CD14-positive monocyte (primary cell): ENCODE measurements at regions not wholly inside any gene's neighbourhood (a gene's known extent, or its start where the extent isn't known, plus 50 kb on each side); places are given as distances from the start of the nearest gene placed in this dataset.
"Not testable (repeated sequence)": the region's sequence is repeated elsewhere in the genome, so short reads cannot be mapped to it uniquely, and the experiment has no call there.

Source experiments
- DNase-seq, 3 donors: peaks; one replicate each; pipeline ENCODE4 v3.0.0-alpha.2; 2011 to 2022
- H2AFZ ChIP-seq: 2 replicates; pipeline ENCODE4 v1.6.0; 2012; ENCODE audit warnings: mild to moderate bottlenecking, low read depth, low read length, inconsistent platforms; ENCODE audit not compliant: insufficient read depth, poor library complexity, severe bottlenecking
- H3K27ac ChIP-seq, 2 donors: 1 replicate in 1 of 2; 2 replicates in 1 of 2; pipeline ENCODE4 v1.5.1; 2012 to 2013; ENCODE audit warnings: low read length in 2 of 2, control low read depth in 1 of 2, inconsistent platforms in 1 of 2, low read depth in 1 of 2, mild to moderate bottlenecking in 1 of 2
- H3K27me3 ChIP-seq, 2 donors: one replicate each; pipeline versions ENCODE4 v1.6.0 to v1.6.1; 2011 to 2013; ENCODE audit warnings: low read length in 2 of 2; ENCODE audit not compliant: control insufficient read depth in 2 of 2, insufficient read depth in 2 of 2
- H3K36me3 ChIP-seq, 2 donors: replicated peaks in 1 of 2; 1 replicate in 1 of 2; 2 replicates in 1 of 2; pipeline versions ENCODE4 v1.5.1 to v1.6.1; 2012 to 2013; ENCODE audit warnings: low read length in 2 of 2, control low read depth in 1 of 2, inconsistent platforms in 1 of 2, mild to moderate bottlenecking in 1 of 2; ENCODE audit not compliant: insufficient read depth in 2 of 2, control insufficient read depth in 1 of 2
- H3K4me1 ChIP-seq, 2 donors: 1 replicate in 1 of 2; 2 replicates in 1 of 2; pipeline versions ENCODE4 v1.5.1 to v1.6.1; 2012 to 2013; ENCODE audit warnings: low read length in 2 of 2, control low read depth in 1 of 2, inconsistent platforms in 1 of 2, mild to moderate bottlenecking in 1 of 2, moderate library complexity in 1 of 2; ENCODE audit not compliant: insufficient read depth in 2 of 2, control insufficient read depth in 1 of 2
- H3K4me2 ChIP-seq: replicated peaks from 2 replicates; pipeline ENCODE3; 2012; ENCODE audit warnings: low read length, moderate library complexity, mild to moderate bottlenecking; ENCODE audit not compliant: poor library complexity, severe bottlenecking; ENCODE audit errors: extremely low read depth
- H3K4me3 ChIP-seq, 3 experiments: fragments of 200-600 bp in 1 of 3; sonication (generic) in 1 of 3; replicated peaks in 1 of 3; 1 replicate in 2 of 3; 2 replicates in 1 of 3; pipeline ENCODE4 v1.5.1; 2011 to 2013; ENCODE audit warnings: low read length in 3 of 3, mild to moderate bottlenecking in 3 of 3, control low read depth in 2 of 3, low read depth in 2 of 3, inconsistent platforms in 1 of 3, moderate library complexity in 1 of 3
- H3K79me2 ChIP-seq: 2 replicates; pipeline ENCODE4 v1.6.0; 2012; ENCODE audit warnings: mild to moderate bottlenecking, control low read depth, inconsistent platforms, low read length, moderate library complexity; ENCODE audit not compliant: insufficient read depth
- H3K9ac ChIP-seq: 2 replicates; pipeline ENCODE4 v1.6.0; 2017; ENCODE audit warnings: low read length, mild to moderate bottlenecking; ENCODE audit not compliant: insufficient read depth, poor library complexity, severe bottlenecking
- H3K9me3 ChIP-seq, 2 donors: replicated peaks in 1 of 2; 1 replicate in 1 of 2; 2 replicates in 1 of 2; pipeline versions ENCODE4 v1.5.1 to v1.6.1; 2012 to 2013; ENCODE audit warnings: low read length in 2 of 2, control low read depth in 1 of 2; ENCODE audit not compliant: control insufficient read depth in 1 of 2, insufficient read depth in 1 of 2
- H4K20me1 ChIP-seq: 2 replicates; pipeline ENCODE4 v1.6.0; 2012; ENCODE audit warnings: mild to moderate bottlenecking, low read length, control low read depth, moderate library complexity; ENCODE audit not compliant: insufficient read depth
- H3K27ac Mint-ChIP-seq, 7 donors: one replicate each; pipeline ENCODE4 v1.8.0; 2020; ENCODE audit warnings: mild to moderate bottlenecking in 7 of 7, mixed read lengths in 7 of 7, moderate library complexity in 6 of 7, inconsistent platforms in 2 of 7
- H3K27me3 Mint-ChIP-seq, 3 donors: one replicate each; pipeline ENCODE4 v1.8.0; 2021 to 2022; ENCODE audit warnings: low read depth in 3 of 3, mild to moderate bottlenecking in 3 of 3, mixed read lengths in 3 of 3, moderate library complexity in 3 of 3, inconsistent platforms in 1 of 3
- H3K36me3 Mint-ChIP-seq, 2 donors: one replicate each; pipeline ENCODE4 v1.8.0; 2020; ENCODE audit warnings: mixed read lengths in 2 of 2, inconsistent platforms in 1 of 2, mild to moderate bottlenecking in 1 of 2
- H3K4me1 Mint-ChIP-seq: one replicate; pipeline ENCODE4 v1.8.0; 2020; ENCODE audit warnings: mild to moderate bottlenecking, mixed read lengths
- H3K4me3 Mint-ChIP-seq, 2 donors: one replicate each; pipeline ENCODE4 v1.8.0; 2020; ENCODE audit warnings: mild to moderate bottlenecking in 2 of 2, mixed read lengths in 2 of 2, moderate library complexity in 1 of 2
- H3K9me3 Mint-ChIP-seq, 7 donors: one replicate each; pipeline ENCODE4 v1.8.0; 2020 to 2022; ENCODE audit warnings: mixed read lengths in 7 of 7, mild to moderate bottlenecking in 6 of 7, moderate library complexity in 6 of 7, inconsistent platforms in 2 of 7
- CTCF ChIP-seq: fragments of 200-600 bp; IDR thresholded peaks from one replicate; pipeline ENCODE4 v1.8.0; 2022; ENCODE audit warnings: antibody characterized with exemption, mild to moderate bottlenecking
- WGBS: methylation state at CpG from one replicate; pipeline ENCODE4 v1.1.5; 2013; ENCODE audit warnings: missing lambda C conversion rate; ENCODE audit not compliant: insufficient coverage; 5-methylcytosine and 5-hydroxymethylcytosine counted together
- intact Hi-C, 2 donors: fragments of 100-400 bp; cut with micrococcal nuclease; formaldehyde crosslinking; loops; one replicate each; pipeline versions ENCODE4 v1.15.0 to v1.15.1; 2023

- Histone ChIP-seq H4K20me1 (no peaks in the 10 kb centered on the region), H3K4me3 (peak overlapping the region in 1 of 3 experiments; percentile 38), H3K9ac (no peak overlapping the region), H3K4me2 (peak overlapping the region; percentile 44), H3K27me3 (no peaks in the 10 kb centered on the region), H3K79me2 (no peaks in the 10 kb centered on the region), H3K36me3 (no peaks in the 10 kb centered on the region), H3K9me3 (peaks cover 0 to 7% of the 10 kb centered on the region in 2 donors), H3K4me1 (peaks cover 18 to 32% of the 10 kb centered on the region in 2 donors), H3K27ac (no peak overlapping the region), H2AFZ (no peak overlapping the region)
- peak overlapping the region; percentile 28 to 78 for H3K4me3 Mint-ChIP-seq
- no peaks in the 10 kb centered on the region for H3K36me3 Mint-ChIP-seq
- intact Hi-C loops: no loop called here
- WGBS: 11% methylated on average over 5 of the region's 9 CpGs
- DNase-seq: peak; percentile 25 to 53 (median 26)
- peaks cover 9 to 18% (median 14%) of the 10 kb centered on the region in 7 donors for H3K9me3 Mint-ChIP-seq
- H3K27ac Mint-ChIP-seq: peak overlapping the region in 5 of 7 donors; percentile 9 to 85 (median 61)
- H3K27me3 Mint-ChIP-seq: peaks cover 0 to 8% (median 7%) of the 10 kb centered on the region in 3 donors
- H3K4me1 Mint-ChIP-seq: peaks cover 27% of the 10 kb centered on the region
- TF ChIP-seq CTCF: no peak
These were observed 82.9 kb upstream of the RAB12 start for GRCh38 chr18:8526332-8526731.

- Histone ChIP-seq H3K36me3 (no peaks in the 10 kb centered on the region), H3K4me1 (peaks cover 18 to 26% of the 10 kb centered on the region in 2 donors), H2AFZ (no peak overlapping the region), H4K20me1 (no peaks in the 10 kb centered on the region), H3K27ac (no peak overlapping the region), H3K9me3 (peaks cover 0 to 19% of the 10 kb centered on the region in 2 donors), H3K9ac (no peak overlapping the region), H3K4me2 (no peak overlapping the region), H3K27me3 (no peaks in the 10 kb centered on the region), H3K4me3 (no peak overlapping the region), H3K79me2 (no peaks in the 10 kb centered on the region)
- Mint-ChIP-seq H3K9me3 (peaks cover 24 to 37% (median 32%) of the 10 kb centered on the region in 7 donors), H3K27me3 (peaks cover 0 to 7% (median 3%) of the 10 kb centered on the region in 3 donors), H3K27ac (peak overlapping the region in 1 of 7 donors; percentile 24), H3K4me1 (peaks cover 24% of the 10 kb centered on the region), H3K4me3 (no peak overlapping the region), H3K36me3 (no peaks in the 10 kb centered on the region)
- intact Hi-C loops: no loop called here
- DNase-seq: peak in 1 of 3 donors; percentile 2
- TF ChIP-seq CTCF: no peak
- 0% methylated on average over 2 of the region's 2 CpGs for WGBS
These were observed 79.6 kb upstream of the RAB12 start for GRCh38 chr18:8529609-8530008.

GRCh38 chr18:8531084-8531483 lies 78.2 kb upstream of the RAB12 start:
- H3K4me3 ChIP-seq, H3K79me2 ChIP-seq, H2AFZ ChIP-seq, H3K27ac ChIP-seq, H3K4me2 ChIP-seq, H3K27ac Mint-ChIP-seq, H4K20me1 ChIP-seq, H3K36me3 Mint-ChIP-seq, H3K9ac ChIP-seq, H3K27me3 Mint-ChIP-seq, H3K4me3 Mint-ChIP-seq, DNase-seq, intact Hi-C loops, H3K36me3 ChIP-seq, H3K27me3 ChIP-seq: not testable (repeated sequence)
- WGBS: 83% methylated on average over 1 of the region's 2 CpGs
- Histone ChIP-seq H3K9me3 (peaks cover 0 to 19% of the 10 kb centered on the region in 2 donors), H3K4me1 (peaks cover 11 to 16% of the 10 kb centered on the region in 2 donors)
- H3K4me1 Mint-ChIP-seq: peaks cover 15% of the 10 kb centered on the region
- peaks cover 24 to 37% (median 35%) of the 10 kb centered on the region in 7 donors for H3K9me3 Mint-ChIP-seq
